ENCODE measurements at regions not wholly inside any gene's neighbourhood (a gene's known extent, or its start where the extent isn't known, plus 50 kb on each side); places are given as distances from the start of the nearest gene placed in this dataset.
A peak's percentile ranks its signal among the peaks of the same experiment; 100 is the strongest.

- DNase-seq, result no peak
Observed at GRCh38 chr1:59136541-59137275, 160.2 kb upstream of the FGGY start.

- DNase-seq, result no peak
Observed at GRCh38 chr1:59137276-59137615, 159.6 kb upstream of the FGGY start.

DNA sequence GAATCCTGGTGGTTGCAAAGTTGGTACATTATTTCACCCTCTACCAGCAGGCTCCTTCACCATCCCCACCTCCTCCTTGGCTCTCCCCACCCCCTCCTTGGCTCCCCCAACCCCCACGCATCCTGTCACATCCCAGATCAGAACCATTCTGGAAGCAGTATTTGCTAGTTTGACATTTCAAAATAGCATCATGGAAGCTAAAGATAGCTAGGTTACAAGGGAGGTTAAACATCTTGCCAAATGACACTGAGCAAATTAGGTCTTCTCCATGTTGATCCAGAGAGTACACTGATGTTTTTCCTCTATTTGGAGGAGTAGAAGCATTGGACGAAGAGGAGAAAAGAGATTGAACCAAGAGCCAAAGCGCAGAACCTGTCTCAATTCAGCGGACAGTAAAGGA, 158.9 kb upstream of the FGGY start:
- no peak for DNase-seq

DNA sequence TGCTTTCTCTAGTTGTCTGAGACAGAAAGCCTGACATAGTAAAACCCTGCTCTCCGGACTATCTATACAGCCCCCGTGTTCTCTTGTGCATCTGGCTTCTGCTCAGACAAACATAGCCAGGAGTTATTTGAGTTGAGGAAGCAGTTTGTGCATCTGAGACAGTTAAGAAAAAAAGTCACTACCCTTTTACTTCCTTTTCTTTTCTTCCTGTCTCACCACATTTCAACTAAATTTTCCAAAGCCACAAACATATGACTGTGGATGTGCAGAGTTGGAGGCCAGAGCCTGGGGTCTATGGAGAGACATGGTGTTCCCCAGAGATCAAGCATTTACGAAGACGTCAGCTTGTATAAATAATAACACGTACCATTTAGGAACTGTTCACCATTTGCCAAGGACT, 158.5 kb upstream of the FGGY start:
- no peak for DNase-seq

DNA sequence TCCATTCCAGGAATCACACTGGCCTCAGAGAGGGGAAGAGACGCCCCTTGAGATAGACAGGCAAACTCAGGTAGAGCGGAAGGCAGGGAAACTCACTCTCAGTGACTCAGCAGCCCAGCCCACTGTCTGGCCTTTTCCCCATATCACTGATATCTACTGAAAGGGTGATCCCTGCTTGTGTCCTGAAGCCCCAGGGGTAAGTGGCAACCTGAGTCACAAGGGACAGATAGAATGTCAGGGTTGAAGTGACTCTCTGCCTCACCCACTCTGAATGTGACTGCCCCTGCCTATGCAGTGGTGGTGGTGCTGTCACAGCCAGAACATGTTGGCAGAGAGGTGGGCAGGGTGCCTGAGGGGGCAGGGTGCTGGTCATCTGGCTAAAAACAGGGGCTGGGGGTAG, 157.5 kb upstream of the FGGY start:
- peak; percentile 92 for DNase-seq

DNA sequence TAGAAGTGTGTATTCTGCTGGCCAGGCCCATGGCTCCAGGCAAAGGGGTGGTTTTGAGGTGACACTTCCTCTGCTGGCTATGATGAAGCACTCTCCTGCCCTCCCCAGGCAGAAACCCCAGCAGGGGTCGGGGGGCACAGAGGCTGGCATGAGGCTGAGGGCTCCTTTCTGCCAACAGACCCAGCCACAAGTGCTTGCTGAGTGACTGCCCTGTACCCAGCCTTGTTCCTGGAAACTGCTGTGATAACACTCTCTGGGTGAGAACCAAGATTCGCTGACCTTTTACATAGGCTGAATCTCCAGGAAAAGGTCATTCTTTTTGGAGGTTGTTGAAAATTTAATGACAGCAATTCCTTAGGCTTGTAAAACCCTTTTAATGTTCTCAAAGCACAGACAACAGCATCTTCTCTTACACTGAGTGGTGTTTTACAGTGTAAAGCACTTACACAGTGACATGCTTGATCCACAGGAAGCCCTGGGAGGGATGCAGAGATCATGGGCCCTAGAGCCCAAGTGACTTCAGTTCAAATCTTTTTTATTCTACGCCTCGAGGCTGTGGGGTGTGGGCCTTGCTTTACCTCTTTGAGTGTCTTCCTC, 155.5 kb upstream of the FGGY start:
- no peak for DNase-seq

DNA sequence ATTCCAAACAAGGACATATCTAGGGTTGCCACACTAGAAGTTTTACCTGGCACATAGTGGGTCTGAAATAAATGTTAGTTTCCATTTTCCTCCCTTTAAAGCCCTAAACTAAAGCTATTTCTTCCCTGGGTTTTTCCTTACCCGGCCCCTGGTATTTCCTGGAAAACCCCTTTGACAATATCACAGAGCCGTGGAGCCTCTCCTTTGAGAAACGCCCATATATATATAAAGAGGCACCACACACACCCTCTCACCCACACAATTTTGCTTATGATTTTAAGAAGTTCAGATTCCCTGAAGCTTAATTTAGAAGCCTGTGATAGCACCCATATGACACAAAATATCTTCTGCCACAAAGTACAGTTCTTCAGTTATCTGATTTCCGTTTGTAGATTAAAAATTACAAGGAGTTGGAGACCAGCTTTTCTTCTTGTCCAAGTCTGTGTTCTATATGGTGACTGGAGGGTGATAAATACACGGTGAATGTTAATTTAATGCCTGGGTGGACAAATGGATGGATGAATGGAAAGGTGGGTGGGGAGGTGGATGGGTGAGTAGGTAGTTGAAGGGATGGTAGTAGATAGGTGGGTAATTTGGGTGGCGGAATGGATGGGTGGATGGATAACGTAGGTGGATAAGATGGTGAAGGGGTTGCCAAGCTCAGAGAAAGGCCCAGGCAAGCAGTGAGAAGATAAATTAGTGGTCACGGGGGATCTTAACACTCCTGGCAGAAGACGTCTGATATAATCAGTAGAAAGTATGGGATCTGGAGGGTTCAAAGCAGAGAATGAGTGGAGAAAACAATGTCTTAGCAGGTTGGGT, 154.4 kb upstream of the FGGY start:
- DNase-seq, result no peak

DNA sequence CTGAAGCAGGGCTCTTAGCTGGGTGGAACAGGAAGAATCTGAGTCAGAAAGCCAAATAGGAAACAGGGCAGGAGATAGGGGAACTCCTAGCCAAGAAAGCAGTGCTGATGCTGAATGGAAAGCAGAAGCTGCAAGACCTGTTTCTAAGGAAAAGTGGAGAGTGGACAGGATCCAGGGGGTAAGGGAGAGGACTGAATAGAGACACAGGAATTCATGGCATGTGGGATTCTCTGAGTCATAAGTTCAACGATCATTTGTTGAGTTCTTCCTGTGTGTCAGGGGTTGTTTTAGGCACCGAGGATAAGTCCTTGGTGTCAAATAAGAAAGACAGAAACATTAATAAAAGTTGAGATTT, 153.8 kb upstream of the FGGY start:
- peak; percentile 95 for DNase-seq

DNA sequence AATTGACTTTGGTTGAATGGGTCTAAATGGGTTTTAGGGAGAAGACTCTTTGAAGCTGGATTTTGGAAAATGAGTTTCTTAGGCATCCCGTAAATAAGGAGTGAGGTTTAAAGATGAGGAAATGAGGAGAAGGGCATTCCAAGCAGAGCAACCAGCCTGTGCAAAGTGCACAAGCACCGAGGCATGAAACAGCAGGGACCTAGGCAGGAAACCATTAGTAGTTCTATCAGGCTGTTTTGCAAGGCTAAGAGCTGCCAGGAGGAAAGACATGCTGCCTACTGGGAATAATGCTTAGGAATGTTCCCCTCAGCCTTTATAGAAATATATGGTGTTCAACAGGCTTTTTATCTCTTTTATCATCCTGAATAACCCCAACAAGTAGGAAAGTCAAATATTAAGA, 153.1 kb upstream of the FGGY start:
- DNase-seq, result peak; percentile 74

DNA sequence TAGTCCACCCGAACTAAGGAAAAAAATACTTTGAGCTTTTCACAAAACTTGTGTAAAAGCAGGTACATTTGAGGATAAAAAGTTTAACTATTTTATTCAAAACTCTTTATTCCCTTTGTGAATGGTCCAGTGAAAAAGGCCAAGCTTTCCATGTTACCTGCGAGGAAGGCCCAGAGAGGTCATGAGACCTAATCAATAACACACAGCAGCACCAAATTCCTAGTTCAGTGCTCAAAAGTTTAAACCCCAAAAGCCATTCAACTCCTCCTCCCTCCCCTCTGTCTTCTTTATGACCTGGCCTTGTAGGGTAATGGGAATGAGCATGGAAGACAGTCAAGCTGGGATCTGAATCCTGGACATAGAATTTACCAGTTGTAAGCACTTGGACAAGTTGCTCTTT, 151.9 kb upstream of the FGGY start:
- DNase-seq, result no peak

DNA sequence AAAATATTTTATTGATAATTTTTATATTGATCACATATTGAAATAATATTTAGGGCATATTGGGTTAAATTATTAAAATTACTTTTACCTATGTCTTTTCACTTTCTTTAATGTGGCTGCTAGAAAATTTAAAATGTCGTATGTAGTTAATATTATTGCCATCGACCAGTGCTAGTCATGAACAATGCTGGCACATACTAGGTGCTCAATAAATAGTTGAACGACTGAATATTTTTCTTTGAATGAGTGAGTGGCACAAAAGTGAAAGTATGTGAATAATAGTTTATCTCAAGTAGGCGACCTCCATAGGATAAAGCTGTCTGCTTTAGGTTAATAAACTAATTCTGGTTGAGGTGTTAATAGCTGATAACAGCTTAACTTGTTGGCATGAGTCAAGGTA, 150.8 kb upstream of the FGGY start:
- DNase-seq, result no peak

DNA sequence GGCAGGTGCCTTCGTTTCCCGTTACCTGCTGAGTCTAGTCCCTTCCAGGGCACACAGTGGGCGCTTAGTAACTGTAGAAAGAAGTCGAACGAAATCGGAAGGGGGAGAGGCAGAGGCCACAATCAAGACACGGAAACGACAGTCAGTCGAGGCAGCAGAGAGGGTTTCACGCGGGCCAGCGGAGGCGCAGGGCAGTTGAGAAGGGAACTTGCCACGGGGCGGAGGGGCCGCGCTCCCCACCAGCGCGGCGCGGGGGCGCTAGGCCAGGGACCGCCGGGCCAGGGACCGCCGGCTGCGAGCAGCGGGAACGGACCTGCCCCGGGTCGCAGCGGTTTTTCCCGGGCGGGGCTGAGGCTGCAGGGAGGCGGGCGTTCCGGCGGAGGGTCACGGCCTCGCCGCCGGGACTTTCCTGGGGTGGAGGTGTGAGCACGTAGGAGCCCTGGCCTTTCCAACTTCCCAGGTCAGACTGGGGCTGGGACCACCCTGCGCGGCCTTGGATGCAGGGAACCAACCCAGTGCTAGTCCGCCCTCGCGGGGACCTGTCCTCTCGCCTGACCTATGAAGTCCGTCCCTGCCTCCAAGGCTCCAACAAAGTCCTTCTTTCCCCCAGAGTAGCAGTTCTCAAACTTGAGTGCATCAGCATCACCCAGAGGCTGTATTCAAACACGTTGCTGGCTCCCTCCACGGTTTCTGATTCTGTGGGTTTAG, 150.1 kb upstream of the FGGY start:
- peak; percentile 74 for DNase-seq

DNA sequence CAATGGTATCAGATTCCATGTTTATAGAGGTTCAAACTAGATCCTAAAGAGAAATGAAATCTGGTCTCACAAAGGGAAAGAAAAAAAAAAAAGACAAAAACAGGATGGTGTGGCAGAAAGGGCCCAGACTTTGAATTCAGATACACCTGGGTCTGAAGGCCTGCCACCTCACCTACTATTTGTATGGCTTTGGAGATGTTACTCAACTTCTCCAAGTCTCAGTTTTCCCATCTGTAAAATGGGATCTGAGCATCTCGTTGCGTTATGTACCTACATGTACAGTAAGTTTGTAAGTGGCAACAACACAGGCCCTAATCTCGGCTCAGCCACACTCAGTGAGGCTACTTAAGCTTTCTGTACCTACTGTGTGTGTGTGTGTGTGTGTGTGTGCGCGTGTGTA, 147.5 kb upstream of the FGGY start:
- DNase-seq, result no peak

GRCh38 chr1:59150577-59151386, 146.1 kb upstream of the FGGY start:
- DNase-seq, result peak; percentile 99

- DNase-seq, result no peak
Observed at GRCh38 chr1:59151387-59151761, 145.5 kb upstream of the FGGY start.

- DNase-seq, result no peak
Observed at GRCh38 chr1:59151860-59152259, 145.0 kb upstream of the FGGY start.

GRCh38 chr1:59152511-59152910, 144.4 kb upstream of the FGGY start:
- DNase-seq, result no peak

GRCh38 chr1:59154401-59154800, 142.5 kb upstream of the FGGY start:
- DNase-seq, result no peak

DNA sequence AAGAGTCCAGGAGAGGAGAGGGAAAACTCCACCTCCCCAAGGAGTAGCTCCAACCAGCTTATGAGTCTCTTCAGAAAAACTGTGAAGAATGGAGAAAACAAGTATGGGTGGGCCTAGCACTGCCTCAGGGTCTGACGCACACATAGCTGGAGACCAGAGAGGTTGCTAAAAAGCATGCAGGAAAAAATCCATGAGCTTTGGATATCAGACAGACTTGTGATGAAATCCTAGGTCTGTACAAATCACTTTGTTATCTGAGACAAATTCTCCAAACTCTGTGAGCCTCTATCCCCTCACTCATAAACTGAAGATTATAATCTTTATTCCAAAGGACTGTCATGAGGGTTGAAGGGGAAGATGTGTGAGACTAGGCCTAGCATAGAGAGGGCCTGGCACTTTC, 141.5 kb upstream of the FGGY start:
- DNase-seq, result no peak

DNA sequence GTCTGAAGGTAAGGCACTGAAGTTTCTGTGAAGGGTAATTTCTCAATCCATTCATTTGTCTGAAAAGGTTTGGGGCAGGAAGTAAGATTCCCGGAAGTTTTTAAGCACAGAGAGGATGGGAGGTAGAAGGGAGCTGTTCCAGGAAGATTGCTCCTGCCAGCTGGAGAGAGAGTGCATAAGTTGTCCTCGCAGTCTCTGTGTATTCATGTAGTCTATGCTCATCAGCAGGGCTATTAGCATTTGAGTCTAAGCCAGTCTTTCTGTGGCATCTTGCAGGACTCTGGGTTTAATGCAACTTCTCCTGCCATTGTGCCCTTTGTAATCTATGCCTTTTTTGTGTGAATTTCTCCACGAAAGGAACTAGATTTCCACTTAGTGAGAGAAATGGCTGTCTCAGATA, 140.8 kb upstream of the FGGY start:
- no peak for DNase-seq

DNA sequence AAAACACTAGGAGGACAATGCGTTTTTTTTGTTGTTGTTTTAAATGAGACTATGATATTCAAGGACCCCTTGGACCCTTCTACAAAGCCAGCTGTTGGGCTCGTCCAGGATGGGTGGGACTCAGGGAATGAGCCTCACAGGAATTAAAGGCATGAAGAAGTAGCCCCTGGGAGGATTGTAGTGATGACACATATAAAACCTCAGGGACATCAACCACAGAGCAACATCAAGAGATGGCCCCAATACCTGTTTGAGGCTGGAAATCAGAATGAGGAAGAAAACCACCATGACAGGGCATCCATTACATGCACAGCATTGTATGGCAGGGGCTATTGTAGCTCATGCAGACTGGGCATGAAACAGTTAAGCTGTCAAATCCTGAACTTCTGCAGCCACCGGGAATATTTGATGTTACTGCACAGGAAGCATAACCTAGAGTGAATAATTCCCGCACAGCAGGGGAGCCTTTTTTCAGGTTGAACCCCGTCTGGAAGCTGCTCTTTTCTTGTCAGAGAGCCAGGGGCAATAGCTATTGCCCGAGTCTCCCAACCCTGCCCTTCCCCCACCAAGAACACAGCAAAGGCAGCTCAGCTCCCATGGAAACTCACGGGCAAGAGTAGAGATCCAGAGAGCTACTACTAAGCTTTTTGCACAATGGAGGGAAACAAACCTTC, 140.2 kb upstream of the FGGY start:
- DNase-seq, result no peak

- no peak for DNase-seq
Observed at GRCh38 chr1:59158321-59158720, 138.6 kb upstream of the FGGY start.

All from islet precursor cell (in vitro differentiated cells).